GM19351 (cell line): ENCODE measurements at regions not wholly inside any gene's neighbourhood (a gene's known extent, or its start where the extent isn't known, plus 50 kb on each side); places are given as distances from the start of the nearest gene placed in this dataset.

Experiments
- ATAC-seq: cut with Tn5 transposase; IDR thresholded peaks from one replicate; pipeline ENCODE4 v1.9.1; 2021; ENCODE audit warnings: mild to moderate bottlenecking, moderate library complexity; ENCODE audit not compliant: unreplicated experiment

DNA sequence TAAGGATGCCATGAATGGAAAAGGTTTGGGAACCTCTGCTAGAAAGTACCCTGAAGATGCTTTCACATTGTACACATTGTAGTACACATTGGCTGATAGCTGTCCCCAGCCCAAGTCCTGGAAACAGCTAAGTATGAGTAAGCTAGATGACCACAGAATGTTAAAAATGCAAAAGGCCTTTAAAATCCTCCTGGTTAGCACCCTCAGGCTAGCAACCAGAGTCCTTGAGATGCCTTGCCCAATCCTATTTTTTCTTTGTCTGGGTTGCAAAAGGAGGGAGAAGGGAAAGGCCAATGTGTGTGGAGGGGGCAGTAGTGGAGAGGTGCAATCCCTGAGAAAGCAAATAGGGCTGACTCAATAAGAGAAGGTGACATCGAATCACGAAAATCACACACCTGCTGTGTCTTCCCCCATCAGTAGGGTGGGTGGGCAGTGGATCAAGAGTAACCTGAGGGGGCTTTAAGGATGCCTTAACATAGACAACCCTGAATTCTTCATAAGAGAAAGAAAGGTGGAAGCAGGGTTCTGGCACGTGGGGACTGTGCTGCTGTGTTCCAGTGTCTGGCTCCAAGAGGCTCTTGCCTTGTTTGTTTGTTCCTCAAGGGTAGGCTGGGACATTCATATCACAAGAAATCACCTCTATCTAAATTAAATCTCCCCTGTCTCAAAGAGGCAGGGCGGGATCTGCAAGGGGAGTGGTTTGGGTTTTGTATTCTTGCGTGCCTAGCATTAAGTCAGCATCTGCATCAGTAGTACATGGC is 266.2 kb upstream of the PLXNA2 start:
- no peak for ATAC-seq

DNA sequence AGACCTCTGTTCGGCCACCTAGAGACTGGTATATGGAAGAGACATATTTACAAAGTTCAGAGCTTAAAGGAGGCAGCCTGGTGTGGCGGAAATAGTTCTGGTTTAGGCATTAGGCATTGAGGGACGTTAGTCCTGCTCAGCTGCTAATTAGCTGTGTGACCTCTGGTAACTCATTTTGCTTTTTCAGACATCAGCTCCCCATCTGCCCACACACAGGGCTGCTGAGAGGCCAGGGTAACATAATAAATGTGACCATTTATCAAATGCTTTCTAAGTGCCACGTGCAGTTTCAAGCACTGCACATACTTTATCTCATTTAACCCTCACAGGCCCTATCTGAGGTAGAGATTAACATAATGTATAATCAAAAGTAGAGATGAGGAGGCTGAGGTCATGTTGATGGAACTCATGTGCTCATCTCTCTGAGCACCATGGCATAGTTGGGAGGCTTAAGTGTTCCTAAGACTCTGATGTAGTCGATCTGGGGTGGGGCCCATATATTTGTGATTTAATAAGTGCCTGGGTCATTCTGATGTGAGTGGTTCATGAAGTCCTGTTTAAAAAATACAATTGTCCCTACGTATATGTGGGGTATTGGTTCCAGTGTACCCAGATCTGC is 267.2 kb upstream of the PLXNA2 start:
- ATAC-seq = no peak

DNA sequence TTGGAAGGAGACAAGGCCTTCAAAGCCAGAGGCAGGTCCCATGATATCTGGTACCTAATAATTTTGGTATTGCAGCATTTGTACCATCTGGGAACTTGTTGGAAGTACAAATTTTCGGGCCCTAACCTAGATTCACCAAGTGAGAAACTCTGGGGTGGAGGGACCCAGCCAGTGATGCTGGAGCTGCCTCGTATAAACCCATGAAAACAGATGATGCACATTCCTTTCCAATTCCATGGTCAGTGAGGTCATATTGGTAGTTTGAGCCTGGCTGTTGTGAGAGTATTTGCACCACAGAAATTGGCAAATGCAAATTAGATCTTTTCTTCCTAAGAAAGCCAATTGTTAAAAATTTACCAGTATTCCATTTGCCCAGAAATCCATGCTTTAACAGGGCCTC is 269.6 kb upstream of the PLXNA2 start:
- no peak for ATAC-seq

DNA sequence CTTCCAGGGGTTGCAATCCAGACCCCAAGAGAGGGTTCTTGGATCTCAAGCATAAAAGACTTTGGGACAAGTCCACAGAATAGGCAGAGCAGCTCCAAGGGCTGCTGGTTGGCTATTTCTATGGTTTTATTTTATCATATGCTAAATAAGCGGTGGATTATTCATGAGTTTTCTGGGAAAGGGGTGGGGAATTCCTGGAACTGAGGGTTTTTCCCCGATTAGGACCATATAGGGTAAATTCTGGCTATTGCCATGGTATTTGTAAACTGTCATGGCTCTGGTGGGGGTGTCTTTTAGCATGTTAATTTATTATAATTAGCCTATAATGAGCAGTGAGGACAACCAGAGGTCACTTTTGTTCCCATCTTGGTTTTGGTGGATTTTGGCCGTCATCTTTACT is 270.9 kb upstream of the PLXNA2 start:
- ATAC-seq = no peak

DNA sequence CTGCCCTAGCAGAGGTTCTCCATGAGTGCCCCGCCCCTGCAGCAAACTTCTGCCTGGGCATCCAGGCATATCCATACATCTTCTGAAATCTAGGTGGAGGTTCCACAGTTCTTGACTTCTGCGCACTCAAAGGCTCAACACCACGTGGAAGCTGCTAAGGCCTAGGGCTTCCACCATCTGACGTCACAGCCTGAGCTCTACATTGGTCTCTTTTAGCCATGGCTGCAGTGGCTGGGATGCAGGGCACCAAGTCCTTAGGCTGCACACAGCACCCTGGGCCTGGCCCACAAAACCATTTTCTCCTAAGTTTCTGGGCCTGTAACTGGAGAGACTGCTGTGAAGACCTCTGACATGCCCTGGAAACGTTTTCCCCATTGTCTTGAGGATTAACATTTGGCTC is 272.6 kb upstream of the PLXNA2 start:
- no peak for ATAC-seq

DNA sequence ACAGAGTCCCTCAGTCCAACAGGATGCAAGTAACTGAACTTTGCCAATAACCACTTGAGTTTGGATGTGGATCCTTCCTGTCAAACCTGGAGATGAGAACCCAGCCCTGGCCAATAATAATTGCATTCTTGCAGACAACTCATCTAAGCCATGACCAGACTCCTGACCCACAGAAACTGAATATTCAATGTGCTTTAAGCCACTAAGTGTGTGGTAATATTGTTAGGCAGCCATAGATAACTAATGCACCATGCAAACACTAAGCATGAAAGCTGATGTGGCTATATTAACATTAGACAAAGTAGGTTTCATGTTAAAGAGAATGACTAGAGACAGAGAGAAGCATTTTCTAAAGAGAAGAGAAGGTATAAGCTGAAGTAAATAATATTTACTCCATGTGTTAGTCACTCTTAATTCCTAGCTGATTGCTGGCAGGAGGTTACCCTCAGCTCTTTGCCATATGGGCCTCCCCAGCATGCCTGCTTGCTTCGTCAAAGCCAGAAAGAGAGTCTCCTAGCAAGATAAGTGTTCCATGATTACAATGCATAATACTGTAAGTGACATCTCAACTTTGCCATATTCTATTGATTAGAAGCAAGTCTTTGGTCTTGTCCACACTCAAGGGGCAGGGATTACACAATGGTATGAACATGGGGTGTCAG is 276.4 kb upstream of the PLXNA2 start:
- ATAC-seq = no peak

DNA sequence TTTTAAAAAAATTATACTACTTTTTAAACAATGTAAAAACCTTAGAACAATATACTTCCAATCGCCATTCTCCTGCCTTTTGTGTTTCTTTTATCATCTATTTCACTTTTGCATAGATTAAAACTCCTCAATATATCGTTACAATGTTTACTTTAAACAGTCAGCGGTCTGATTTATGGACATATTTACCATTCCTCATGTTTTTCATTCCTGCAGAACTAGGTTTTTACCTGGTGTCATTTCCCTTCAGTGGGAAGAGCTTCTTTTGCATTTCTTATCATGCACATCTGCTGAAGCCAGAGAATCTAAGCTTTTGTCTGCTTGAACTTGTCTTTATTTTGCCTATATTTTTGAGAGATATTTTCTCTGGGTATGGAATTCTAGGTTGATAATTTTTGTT is 277.4 kb upstream of the PLXNA2 start:
- ATAC-seq = no peak

DNA sequence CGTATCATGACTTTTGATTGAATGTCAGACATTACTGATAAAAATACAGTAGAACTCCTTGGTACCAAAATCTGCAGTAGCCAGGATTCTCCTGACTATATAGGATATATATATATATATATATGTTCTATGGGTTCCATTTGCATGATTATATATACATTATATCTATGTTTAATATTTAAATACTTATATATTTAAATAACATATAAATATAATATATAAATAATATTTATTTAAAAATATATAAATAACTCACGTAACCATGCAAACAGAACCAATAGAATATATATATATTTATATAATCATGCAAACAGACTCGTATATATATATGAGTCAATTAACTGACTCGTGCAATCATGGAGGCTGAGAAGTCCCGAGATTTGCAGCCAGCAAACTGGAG is 278.8 kb upstream of the PLXNA2 start:
- no peak for ATAC-seq

DNA sequence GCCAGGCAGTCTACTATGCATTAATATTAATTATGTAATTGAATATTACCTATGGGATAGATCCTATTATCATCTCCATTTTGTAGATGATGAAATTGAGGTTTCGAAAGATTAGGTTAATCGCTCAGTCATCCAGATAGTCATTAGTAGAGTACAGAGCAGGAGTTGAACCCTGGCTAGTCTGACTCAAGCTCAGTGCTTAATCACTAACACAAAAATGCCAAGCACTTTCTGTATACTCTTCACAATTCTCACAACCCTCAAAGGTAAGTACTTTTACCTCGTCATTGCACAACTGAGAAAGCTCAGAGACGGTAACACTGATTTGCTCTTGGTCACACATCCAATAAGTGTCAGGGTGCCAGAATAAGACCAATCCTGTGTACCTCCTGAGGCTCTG is 280.2 kb upstream of the PLXNA2 start:
- ATAC-seq = no peak

DNA sequence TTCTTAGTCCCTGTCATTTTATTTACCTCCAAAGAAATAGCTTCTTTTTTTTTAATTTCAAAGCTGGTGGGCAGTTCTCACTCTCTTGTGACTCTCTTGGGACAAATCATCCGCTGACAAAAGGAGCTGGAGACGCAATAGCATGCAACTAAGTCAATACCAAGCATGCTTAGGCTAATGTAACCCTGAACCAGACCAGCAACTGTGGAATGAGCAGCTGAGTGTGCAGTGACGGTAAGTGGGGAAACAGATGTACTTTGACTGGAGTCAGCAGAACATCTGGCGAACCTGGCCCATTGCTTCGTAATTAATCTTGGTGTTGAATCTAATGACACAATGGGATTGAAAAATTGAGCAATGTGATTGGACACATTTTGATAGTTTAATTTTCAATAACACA is 280.7 kb upstream of the PLXNA2 start:
- ATAC-seq = no peak

DNA sequence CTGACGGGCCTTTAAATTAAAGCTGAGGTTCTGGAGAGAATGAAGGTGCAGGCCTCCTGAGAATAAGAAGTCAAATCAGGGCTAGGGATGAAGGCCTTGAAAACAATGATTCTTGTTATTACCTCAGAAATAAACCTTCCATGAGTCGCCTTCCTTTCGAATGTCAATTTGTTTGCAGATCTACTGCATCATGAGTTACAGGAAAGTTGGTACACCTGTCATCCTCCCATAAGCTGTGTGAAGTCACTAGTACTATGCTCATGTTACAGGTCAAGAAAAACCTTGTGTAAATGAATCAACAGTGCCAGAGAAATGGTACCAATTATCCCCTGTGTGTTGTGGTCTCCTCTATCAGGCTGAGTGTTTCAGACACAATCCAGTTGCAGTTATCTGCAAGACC is 281.2 kb upstream of the PLXNA2 start:
- ATAC-seq = no peak

DNA sequence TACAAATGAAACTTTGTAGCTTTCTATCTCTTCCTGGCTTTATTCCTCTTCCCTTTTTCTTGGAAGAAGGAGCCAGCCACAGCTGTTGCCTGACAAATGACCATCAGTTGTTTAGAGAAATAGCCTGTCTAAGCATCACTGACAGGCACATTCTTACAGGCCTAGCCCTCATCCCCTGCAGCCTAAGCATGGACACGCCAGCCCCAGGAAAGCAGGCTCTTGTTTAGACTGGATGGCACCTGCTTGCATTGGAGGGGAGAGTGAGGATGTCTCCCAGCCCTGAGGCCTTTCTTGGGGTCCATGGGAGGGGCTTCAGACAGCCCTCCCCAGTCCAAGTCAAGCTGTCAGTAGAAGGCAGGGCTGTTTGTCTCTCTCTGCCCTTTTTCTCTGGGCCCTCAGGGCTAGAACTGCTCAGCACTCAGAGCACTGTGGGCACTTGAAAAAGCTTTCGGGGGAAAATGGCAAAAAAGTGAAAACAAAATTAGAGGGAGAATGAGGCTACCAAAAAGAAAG is 282.5 kb upstream of the PLXNA2 start:
- no peak for ATAC-seq

DNA sequence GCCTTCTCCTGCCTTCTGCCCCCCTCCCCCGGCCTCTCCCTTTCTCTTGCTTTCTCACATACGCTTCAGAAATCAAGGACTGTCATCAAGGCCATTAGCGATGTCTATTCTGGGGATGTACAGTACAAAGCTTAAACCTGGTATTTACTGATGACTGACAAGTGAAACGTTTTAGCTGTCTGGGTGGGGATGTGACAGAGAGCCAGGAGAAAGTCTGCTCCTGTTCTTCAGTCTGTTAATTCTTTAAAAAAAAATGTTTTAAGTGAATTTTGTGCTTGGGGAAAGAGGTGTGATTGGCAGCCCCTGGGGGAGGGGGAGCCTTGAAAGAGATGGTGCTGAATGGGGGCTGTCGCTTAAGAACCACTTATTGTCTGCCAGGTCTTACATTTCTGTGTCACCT is 283.0 kb upstream of the PLXNA2 start:
- no peak for ATAC-seq

DNA sequence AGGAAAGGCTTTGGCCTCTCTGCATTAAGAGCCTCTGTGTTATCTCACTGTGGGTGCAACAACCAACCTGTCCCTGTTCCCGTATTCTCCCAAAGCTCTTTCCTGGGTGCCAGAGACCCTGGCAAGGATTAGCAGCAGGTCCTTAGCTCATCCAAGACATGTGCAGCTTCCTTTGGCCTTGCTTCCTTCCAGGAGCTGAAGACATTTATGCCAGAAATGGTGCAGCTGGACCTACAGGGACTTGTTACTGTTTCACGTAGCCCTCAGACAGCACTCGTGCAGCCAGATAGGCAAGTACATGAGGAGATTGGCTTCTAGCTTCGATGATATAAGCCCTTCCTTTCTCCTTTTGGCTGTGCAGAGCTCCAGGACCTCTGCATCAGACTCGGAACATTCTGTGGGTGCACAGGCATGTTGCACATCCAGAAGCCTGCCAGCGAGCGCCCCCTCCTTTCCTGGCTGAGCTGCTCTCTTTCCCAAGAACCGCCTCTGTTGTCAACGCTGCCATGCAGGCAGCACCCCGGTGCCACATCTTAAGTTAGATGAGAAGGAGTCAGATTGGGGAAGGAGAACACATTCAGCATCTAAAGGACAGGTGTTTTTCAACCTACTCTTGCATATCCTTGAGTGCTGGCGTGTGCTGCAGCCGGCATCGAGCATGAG is 284.5 kb upstream of the PLXNA2 start:
- no peak for ATAC-seq

DNA sequence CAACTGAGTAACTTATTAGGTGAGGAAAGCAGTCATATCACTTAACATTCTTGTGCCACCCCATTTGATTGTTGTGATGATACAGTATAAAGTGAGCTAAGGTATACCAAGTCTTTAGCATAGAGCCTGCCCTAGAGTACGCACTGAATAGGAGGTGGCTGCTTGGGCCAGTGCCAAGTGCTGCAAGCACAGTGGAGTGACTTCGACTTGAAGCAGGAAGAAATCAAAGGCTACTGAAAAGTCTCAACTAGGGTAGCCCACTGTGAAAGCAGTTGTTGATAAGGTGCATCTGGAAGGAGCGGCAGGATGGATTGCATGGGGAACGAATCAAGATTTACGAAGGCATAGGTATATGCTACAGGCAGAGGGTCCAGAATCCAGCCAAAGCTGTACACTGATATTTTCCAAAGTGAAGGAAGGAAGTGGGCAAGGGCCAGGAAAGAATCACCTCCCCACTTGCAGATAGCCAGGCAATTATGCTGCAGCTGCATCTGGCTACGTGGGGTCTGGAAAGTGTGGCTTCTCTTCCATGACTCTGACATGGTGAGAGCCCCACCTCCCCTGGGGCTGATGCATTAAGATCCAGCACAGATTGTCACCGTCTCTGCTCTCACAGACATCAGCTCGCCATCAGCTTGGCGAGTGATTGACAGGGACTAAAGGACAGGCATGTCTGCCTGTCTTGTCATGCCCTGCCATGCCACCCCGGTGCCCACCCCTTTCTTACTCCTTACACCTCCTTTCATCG is 287.0 kb upstream of the PLXNA2 start:
- ATAC-seq = no peak

DNA sequence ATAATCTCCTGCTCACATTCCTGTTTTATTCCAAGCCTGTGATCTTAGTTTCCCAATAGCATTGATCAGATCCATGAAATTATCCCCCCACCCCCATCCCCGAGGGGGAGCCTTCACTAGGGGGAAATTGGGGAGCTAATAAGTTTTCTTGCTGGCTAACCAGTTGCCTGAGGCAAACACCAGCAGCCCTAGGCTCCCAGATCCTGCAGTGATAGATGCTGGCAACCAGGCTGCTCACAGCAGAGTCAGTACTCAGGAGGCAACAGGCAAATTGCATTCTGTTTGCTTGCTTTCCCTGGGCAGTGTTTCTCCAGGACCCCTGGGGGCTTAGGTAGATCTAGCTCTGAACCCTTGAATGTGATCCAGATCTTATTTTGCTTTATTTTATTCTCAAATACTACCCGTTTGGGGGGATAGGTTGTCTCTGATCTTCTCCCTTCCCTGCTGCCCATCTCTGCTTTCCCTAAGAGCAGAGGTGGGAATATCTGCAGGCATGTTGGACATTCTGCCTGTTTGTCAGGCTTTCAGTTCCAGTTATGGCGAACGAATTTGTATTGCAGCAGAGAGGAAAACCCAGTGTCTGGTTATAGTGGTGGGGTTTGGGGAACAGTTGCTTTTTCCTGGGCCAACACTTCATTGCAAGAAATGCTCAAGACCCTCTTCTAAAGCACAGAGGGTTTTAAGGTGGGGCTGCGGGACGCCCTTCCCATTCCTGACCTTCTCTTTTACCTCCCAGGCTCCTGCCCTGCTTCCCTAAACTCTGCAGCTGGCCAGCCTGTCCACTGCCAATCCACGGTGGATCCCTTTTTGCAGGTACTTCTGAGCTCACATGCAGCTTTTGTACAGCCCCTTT is 289.8 kb upstream of the PLXNA2 start:
- ATAC-seq = no peak

DNA sequence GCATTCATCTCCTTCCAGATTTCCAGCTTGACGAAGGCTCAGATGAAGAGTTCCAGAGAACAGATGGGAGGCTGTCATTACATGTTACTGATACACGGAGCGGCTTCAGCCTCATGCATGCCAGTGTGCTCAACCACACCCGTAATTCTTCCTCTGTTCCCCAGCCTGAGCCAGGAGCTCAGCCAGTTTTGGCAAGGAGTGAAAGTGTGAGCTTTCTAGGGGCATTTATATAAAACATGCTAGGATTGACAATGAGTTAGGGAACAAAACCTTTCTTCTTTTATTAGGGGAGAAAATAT is 290.4 kb upstream of the PLXNA2 start:
- ATAC-seq = no peak

DNA sequence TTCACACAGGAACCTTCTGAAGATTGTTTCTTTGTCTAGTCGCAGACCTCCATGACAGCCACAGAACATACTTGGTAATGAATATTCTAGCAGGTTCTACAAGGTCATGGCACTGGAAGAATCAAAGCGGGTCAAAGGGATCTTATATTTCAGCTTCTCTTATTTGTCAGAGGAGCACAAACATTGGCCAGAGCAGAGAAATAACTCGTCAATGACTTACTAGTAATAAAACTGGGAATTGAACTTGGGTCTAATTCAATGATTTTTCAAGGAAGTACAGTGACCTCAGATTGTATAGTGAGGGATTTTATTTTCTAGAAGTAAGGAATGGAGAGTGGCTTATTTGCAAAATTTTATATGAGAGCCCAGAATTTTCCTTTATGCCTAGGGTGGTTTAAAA is 290.8 kb upstream of the PLXNA2 start:
- no peak for ATAC-seq

DNA sequence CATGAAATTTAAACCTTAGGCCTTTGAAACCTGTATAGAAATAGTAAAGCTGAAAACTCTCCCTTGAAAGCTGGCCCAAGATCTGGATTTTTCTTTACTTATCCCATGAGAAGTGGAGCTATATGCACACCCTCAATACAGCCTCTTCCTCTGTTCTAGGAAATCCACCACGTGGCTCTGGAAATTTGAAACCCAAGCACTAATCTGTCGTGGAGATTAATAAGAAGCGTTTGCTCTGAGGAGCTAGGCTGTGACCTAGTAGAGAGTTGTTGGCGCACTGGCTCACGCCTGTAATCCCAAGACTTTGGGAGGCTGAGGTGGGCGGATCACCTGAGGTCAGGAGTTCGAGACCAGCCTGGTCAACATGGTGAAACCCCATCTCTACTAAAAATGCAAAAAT is 291.3 kb upstream of the PLXNA2 start:
- no peak for ATAC-seq

DNA sequence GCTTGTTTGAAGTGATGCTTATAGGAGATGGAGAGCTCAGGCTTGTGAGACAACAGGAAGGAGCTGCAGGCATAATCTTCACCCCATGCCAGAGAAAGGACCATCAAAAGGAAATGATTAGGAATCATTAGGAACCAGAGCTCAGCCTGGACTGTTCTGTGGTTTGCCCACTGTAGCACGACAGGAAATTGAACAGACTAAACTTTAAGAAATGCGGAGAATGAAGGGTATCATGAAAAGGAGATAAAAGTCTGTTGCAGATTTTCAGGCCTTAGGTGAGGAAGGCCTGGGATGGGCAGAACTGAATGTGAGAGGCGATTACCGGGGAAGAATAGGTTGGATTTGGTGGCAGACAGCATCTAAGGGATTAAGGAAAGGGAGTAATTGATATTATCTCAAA is 292.0 kb upstream of the PLXNA2 start:
- no peak for ATAC-seq
